ENCODE measurements at regions not wholly inside any gene's neighbourhood (a gene's known extent, or its start where the extent isn't known, plus 50 kb on each side); places are given as distances from the start of the nearest gene placed in this dataset.
"Not testable (repeated sequence)": the region's sequence is repeated elsewhere in the genome, so short reads cannot be mapped to it uniquely, and the experiment has no call there.

DNA sequence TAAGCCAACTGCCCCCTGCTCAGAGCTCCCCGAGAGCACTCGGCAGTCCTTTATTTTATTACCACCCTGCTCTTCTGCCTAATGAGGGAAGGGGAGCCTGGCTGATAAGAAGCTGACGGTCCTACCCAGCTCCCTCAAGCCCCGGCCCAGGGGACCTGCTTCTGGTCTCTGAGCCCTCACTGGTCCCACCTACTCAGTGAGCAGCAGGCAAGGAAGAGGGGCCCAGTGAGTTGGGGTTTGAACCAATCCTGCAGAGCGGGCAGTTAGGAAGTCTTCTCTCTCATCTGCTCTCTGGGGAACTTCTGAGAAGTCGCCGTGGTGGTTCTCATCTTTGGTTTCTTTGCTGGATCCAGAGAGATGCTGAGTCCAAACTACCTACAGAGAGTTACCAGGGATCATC lies 218.9 kb downstream of the NDUFA10 start:
- DNase-seq (ENCODE audit: low read depth in 4 of 4, low spot score in 3 of 4), result no peak

DNA sequence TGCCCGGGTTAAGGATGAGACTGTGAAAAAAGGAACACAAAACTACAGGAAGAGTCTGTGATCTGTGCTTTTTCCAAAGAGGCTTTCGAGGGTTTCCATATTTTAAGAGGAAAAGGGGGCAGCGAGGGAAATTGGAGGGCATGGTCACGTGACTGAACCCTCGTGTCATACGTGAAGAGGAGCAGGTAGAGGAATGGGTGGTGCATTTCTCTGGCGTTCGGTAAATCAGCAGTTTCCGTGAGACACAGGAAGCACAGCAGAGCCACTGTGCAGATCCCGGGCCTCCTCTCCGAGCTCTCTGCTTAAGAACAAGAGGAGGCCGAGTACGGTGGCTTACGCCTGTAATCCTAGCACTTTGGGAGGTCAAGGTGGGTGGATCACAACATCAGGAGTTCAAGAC lies 219.7 kb downstream of the NDUFA10 start:
- no peak for DNase-seq (ENCODE audit: low read depth in 4 of 4, low spot score in 3 of 4)

DNA sequence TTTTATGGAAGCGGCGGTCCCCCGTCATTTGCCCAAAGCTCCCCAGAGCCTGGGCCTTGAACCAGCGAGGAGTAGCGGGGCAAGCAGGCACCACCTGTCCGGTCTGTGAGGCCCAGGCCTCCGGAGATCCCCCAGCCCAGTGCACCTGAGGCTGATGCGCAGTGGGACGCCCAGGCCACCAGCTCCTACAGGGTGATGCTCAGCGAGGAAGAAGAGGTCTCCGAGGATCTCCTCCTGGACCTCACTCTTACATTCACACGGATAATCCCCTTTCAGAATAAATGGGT lies 220.2 kb downstream of the NDUFA10 start:
- DNase-seq (ENCODE audit: low read depth in 4 of 4, low spot score in 3 of 4), result no peak

DNA sequence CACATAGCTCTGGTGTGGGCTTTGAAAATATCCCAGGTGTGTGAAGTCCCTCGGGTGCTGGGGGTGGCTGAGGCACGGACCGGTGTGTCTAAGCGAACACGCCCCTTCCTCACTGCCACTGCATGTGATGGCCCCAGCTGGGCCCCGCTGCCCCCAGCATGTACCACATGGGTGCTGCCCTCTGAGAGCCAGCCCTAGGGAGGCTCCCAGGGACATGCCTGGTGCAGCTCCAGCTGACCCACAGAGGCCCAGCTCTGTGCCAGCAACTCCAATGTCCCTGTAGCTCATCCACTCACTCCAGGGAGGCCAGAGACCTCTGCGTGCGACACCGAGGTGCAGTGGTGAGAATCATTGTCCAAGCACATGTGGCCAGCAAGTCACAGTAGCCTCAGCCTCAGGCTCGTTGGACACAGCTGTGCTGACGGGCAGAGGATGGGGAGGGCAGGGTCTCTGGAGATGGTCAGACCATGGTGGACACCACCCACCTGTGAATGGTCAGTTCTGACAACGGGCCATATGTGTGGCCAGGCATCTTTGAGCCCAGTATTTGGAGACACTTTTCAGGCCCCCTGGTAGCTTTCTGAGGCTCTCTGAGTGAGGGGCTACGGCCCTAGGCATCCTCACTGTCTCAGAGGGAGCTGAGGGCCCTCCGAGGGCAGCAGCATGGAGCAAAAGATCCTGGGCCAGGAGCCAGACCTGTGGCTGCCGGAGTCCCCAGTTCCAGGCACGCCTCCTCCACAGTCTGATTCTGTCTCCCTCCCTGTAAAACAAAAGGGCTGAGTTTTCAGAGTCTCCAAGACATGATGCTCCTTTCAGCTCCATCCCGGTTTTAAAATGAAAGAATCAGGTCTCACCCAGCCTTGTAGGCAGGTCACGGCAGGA lies 220.7 kb downstream of the NDUFA10 start:
- DNase-seq (ENCODE audit: low read depth in 4 of 4, low spot score in 3 of 4), result no peak

DNA sequence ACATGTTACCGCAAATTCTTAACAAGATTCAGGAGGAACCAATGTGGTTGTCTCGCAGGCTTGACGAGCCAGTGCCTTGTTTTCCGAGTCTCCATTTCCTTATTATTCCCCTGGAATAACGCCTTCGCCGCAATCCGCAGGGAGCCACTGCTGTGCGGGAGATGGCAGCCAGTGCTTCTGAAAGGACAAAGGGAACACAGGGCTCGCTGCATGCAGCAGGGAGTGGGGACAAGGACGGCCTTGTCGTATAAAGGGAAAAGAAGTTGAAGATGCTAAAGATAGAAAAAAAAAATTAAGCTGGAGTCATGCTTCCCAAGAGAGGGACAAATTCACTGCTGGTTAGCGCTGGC lies 221.4 kb downstream of the NDUFA10 start:
- DNase-seq (ENCODE audit: low read depth in 4 of 4, low spot score in 3 of 4), result no peak

DNA sequence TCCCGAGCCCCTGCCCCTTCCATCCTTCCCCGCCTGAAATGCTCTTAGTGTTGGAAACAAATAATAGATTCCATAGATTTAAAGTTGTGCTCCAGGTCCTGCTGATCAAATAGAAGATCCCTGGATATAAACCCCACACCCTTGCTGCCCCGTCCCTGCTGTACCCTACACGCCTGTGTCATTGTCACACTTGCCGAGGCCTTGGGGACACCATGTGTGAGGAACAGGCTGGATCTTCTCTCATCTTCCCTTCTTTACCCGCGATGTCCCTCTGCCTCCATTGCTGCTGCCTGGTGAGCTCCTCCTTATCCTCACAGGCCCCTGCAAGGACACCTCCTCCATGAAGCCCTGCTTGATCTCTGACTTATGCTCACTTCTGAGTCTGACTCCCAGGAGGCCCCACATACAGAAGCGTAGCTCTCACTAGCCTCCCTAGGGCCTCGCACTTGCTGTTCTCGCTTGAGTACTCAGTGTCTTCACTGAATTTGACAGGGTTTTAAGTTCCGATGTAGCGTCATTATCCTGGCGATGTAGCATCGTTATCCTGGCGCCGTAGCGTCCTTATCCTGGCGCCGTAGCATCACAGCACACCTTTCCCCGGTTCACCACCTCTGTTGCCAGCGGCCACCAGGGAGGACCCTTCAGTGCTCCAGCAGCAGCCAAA lies 221.9 kb downstream of the NDUFA10 start:
- DNase-seq (ENCODE audit: low read depth in 4 of 4, low spot score in 3 of 4), result no peak

DNA sequence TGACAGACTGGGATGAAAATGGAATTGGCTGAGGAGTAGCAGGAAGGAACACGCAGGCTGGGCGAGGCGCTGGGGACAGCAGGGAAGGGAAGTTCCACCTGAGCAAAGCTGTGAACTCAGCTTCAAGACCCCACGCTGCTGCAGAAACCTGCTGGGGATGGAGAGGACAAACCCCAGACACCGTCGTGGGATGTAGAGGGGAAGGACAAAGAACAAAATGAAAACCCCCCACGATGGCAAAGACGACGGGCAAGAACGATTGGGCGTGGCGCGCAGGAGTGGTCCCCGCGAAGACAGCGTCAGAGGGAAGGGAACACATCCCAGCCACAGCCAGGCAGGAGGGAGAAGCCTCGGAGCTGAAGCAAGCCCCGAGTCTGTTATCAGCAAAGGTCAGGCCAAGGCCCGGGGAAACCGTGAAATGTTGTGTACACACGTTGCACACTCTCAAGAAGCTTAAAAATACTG lies 222.9 kb downstream of the NDUFA10 start:
- DNase-seq (ENCODE audit: low read depth in 4 of 4, low spot score in 3 of 4), result no peak

DNA sequence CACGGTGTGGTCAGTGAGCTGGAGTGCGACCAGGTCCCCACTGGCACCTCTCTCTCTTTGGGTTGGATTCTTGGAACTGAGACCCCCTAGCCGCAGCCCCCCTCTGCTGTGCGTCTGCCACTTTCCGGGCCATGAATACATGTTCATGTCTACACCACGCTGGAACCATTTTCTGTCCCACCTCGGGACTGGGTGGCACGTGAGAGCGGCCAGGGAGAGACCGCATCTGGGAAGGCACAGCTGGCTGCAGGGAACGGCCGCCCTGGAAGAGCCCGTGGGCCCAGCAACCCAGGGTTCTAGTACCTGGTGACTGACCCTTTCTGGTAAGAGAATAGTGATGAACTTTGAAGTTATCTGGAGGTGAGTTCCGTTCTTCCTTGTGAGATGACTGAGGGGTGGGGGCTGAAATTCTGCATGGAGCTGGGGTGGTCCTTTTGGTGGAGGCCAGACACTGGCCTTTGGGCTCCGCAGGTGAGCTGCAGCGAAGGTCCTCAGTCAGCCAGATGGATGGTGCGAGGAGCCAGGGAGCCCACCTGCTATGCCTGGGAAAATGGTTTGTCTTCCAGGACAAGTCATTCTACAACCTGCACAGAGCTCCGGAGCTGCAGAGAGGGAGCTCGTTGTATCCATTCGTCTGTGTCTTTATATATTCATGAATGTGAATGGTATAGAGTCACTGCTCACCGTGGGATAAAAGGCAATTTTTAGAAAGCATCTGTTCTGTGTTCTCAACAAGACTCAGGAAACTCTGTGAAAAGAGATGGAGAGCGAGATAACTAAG lies 223.5 kb downstream of the NDUFA10 start:
- no peak for DNase-seq (ENCODE audit: low read depth in 4 of 4, low spot score in 3 of 4)

DNA sequence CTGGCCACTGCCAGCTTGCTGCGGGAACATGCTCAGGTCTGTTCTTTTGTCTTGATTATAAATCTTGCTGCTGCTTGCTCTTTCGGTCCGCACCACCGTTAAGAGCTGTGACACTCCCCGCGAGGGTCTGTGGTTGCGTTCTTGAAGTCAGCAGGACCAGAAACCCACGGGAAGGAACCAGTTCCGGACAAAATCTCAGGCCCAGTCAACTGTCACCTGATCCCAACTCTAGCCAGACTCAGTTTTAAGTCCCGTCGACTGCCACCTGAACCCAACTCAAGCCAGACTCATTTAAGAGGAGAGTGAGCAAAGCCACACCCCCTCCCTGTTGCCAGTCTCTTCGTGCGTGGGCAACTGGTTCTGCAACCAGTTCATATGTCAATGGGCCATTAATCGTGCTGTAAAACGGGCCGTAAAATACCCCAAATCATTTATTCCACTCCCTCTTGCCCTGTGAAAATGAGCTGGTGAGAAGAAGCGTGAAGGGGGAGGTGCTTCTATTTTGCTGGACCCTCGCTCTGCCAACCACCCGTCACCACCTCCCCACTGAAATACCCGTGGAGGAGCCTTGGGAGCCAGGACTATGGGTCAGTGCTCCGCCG lies 224.3 kb downstream of the NDUFA10 start:
- DNase-seq (ENCODE audit: low read depth in 4 of 4, low spot score in 3 of 4), result no peak

DNA sequence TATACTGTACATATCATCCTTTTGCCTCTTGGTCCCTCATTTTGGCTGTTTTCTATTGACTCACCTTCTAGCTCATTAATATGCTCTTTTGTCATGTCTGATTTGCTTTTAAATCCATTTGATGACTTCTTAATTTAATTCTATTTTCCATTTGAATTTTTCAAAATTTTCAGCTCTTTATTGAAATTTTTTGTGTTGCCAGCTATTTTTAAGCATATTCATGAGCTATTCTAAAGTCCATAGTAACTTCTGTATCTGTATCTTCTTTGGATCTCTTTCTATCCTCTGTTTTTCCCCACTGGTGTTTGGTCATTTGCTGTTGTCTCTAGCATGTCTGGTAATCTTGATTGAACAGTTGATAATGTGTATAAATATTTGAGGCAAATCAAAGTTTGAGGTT lies 227.8 kb downstream of the NDUFA10 start:
- DNase-seq (ENCODE audit: low read depth in 4 of 4, low spot score in 3 of 4), result no peak

DNA sequence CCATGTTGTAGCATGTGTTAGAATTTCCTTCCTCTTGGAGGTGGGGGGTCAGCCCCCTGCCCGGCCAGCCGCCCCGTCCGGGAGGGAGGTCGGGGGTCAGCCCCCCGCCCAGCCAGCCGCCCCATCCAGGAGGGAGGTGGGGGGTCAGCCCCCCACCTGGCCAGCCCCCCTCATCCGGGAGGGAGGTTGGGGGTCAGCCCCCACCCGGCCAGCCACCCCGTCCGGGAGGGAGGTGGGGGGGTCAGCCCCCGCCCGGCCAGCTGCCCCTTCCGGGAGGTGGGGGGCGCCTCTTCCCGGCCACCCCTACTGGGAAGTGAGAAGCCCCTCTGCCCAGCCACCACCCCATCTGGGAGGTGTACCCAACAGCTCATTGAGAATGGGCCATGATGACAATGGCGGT lies 229.4 kb downstream of the NDUFA10 start:
- not testable (repeated sequence) for DNase-seq (ENCODE audit: low read depth in 4 of 4, low spot score in 3 of 4)

DNA sequence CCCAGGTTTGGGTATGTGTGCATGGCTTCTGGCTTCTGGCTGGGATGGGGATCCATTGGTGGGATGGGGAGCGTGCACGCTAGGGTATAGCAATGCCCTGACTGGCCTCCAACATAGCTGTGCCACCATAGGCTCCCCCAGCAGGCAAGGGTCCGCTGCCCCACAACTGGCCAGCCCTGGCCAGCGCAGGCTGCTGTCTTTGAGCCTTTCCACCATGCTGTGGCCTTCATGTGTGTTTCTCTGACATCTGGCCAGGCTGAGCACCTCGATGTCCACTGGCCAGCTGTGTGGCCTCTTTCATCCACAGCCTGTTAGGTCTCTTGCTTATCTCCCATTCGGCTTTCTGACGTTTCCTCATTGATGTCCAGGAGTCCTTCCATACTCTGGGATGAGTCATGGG lies 231.3 kb downstream of the NDUFA10 start:
- DNase-seq (ENCODE audit: low read depth in 4 of 4, low spot score in 3 of 4), result no peak

DNA sequence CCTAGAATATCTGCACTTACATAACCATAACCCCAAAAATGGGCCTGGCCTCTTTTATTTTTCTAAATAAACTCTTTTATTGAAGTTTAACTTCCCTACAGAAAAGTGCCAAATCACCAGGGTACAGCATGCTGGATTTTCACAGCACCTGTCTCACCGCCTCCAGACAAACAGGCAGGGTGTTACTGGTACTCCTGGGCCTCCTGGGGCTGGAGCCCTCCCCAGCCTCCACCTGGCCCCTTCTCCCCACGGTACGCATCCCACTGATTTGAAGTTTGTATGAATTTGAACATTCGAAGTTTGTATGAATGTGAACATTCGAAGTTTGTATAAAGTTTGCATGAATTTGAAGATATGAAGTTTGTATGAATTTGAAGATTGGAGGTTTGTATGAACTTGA lies 232.1 kb downstream of the NDUFA10 start:
- DNase-seq (ENCODE audit: low read depth in 4 of 4, low spot score in 3 of 4), result no peak

DNA sequence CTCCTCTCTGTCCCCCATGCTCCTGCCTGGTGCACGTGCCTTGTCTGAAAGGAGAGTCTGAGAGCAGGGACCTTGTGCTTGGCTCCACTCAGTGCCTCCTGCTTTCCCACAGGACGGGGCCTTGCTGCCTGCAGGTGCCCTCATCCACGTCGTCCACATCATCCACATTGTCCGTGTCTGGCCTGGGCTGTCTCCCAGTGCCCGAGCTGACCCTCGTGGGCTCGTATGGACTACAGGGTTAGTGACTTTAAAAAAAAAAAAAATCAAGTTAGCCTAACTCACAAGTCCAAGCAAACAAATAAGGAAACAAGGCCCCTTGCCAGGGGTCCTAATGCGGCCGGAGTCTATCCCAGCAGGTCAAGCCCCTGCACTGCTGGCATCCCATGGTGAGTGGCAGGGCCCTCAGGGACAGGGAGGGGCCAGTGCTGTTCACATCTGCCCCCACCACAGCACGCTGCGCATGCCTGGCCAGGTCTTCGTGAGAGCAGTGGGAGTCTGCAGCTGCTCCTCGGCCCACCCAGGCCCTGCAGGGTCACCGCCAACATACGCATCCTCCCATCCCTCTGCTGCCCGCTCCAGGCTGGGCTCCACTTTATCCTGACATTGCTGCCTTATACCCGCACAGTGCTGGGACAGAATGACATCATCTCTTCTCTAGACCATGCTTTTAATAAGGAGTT lies 232.6 kb downstream of the NDUFA10 start:
- DNase-seq (ENCODE audit: low read depth in 4 of 4, low spot score in 3 of 4), result no peak

DNA sequence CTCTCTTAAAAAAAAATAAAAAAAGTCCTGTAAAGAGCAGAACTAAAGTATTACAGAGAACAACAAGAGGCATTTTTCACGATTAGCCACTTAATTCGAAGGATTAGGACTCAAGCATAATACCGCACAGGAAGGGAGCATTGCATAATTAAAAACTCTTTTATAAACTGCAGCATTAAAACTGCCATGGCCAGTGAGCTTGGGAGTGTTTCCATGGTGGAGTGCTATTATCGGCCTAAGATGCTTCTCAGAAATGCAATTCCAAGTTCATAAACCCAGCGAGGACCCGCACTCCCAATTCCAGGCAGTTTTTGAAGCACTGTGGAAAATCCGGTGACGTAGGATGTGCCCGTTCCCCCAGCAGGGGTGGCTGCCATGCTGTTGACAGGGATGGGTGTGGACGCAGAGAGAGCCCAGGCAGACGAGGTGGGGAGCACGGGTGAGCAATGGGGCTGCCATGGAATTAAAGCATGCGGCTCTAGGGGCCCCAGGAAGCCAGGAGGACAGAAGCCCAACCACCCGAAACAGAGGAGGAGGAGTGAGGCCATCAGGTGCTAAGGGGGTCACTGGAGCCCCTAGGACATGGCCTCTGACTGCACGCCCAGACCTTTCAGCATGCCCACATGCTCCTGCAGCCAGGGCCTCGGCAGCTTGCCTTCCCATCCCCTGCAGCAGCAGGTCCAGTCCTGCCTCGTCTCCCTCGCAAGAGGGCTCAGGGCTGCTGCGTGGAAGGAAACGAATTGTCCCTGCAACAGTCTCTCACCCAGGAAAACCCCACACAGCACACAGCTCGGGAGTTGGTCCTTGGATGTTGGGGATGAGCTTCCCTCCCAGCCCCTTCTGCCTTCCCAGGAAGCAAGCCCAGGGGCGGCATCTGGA lies 233.4 kb downstream of the NDUFA10 start:
- no peak for DNase-seq (ENCODE audit: low read depth in 4 of 4, low spot score in 3 of 4)

DNA sequence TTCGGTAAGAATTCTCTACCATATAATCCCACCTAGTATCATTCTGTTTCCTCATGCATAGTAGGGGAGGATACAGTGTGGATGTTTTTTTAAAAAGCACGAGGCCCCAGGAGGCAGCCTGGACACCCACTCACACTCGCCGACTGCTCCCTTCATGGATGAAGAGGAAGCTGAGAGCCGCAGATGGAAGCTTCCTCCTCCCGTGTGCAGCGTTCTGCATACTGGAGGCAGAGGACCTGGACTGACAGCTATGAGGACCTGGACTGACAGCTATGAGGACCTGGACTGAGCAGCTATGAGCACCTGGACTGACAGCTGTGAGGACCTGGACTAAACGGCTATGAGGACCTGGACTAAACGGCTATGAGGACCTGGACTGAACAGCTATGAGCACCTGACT lies 234.4 kb downstream of the NDUFA10 start:
- DNase-seq (ENCODE audit: low read depth in 4 of 4, low spot score in 3 of 4), result no peak

DNA sequence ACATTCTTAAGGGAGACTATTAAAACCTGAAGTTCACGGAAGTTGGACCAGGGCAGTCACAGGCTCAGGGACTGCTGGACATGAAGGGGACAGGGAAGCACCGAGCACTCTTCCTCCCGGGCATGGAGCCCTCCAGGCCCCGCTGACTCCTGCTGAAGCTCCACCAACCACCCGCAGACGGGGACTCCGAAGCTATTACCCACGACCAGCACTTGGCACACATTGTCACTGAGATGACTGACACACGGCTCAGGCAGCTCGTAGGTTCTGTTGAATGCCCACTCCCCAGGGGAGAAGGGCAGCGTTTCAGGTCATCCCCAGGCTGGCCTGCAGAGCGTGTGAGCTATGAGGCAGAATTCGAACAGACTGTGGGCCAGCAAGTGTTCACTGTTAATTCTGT lies 234.8 kb downstream of the NDUFA10 start:
- no peak for DNase-seq (ENCODE audit: low read depth in 4 of 4, low spot score in 3 of 4)

DNA sequence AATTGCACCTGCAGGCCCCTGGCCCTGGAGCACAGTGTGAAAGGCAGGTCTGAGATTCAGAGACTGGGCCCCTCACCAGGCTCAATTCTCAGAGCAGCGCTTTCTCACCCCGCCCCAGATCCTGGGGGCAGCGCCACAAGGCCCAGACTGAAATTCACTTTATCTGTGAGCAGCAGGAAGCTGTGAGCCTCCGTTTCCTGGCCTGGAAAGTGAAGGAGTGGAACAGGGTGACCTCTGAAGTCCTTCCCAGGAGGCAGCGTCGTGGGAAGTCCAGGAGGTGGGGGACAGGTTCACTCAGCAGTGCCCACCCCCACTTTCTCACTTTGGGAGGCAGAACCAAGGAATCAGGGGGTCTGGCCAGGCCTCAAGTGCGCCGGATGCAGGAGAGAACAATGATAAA lies 235.4 kb downstream of the NDUFA10 start:
- no peak for DNase-seq (ENCODE audit: low read depth in 4 of 4, low spot score in 3 of 4)

DNA sequence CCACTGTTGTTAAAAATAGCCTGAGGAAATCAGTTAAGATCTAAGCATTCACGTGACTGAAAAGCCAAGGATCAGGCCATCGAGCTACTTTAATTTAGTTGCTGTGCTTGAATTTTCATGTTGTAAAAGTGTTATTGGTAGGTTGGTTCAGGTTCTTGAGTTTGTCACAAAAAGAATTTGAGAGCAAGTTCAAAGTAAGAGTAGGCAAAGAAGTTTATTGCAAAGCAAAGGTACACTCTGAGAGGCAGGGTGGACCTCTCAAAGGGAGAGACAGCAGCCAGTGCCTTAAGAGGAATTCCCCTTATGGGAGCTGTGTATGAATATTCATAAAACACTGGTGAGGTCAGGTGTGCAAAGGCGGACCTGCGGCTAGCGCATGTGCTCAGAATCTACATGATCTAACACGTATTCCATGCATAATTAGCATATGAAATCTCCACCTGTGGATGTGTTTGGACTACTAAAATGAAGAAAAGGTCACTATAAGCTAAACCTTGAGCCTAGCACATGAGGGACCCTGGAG lies 236.5 kb downstream of the NDUFA10 start:
- no peak for DNase-seq (ENCODE audit: low read depth in 4 of 4, low spot score in 3 of 4)

Data from left renal pelvis (tissue), 4 donors.